Brain microvascular endothelial cell (primary cell): ENCODE measurements at regions not wholly inside any gene's neighbourhood (a gene's known extent, or its start where the extent isn't known, plus 50 kb on each side); places are given as distances from the start of the nearest gene placed in this dataset.
A peak's percentile ranks its signal among the peaks of the same experiment; 100 is the strongest.

Source experiments
- DNase-seq: peaks from one replicate; pipeline ENCODE4 v3.0.0-alpha.2; 2020
- H3K27ac ChIP-seq: fragments of 250-450 bp; sonication (Bioruptor Pico); 2 replicates; pipeline ENCODE4 v1.5.1; 2020; ENCODE audit warnings: mild to moderate bottlenecking, moderate library complexity
- H3K27me3 ChIP-seq: fragments of 250-450 bp; sonication (Bioruptor Pico); replicated peaks from 2 replicates; pipeline ENCODE4 v1.5.1; 2020; ENCODE audit warnings: mild to moderate bottlenecking
- H3K36me3 ChIP-seq: fragments of 250-450 bp; sonication (Bioruptor Pico); replicated peaks from 2 replicates; pipeline ENCODE4 v1.5.1; 2020; ENCODE audit warnings: mild to moderate bottlenecking
- H3K4me3 ChIP-seq: 2 replicates; pipeline ENCODE4 v1.5.1; 2011; ENCODE audit warnings: low read depth, mild to moderate bottlenecking, control low read depth, low read length, moderate library complexity
- CTCF ChIP-seq: IDR thresholded peaks from 2 replicates; pipeline ENCODE4 v1.5.1; 2011; ENCODE audit warnings: low read depth, mild to moderate bottlenecking, moderate library complexity, low read length, control low read depth, inconsistent platforms; ENCODE audit errors: missing control alignments
- in situ Hi-C: cut with HindIII; loops from 2 replicates; pipeline ENCODE4 v1.10.0; 2017; ENCODE audit warnings: low sequenced_read_pairs, low pct_ligation_motif_present

- in situ Hi-C loops = no loop called here
- Histone ChIP-seq H3K36me3 (no peaks in the 10 kb centered on the region), H3K4me3 (no peak overlapping the region), H3K27ac (no peak overlapping the region), H3K27me3 (no peaks in the 10 kb centered on the region)
- no peak for TF ChIP-seq CTCF
- DNase-seq = no peak
Measured at GRCh38 chr10:83990126-83990525, 149.2 kb upstream of the GHITM start.

GRCh38 chr10:83991986-83992753 is 147.1 kb upstream of the GHITM start:
- in situ Hi-C loops = no loop called here
- TF ChIP-seq CTCF = peak; percentile 7
- no peaks in the 10 kb centered on the region for H3K36me3 ChIP-seq
- H3K27me3 ChIP-seq = no peaks in the 10 kb centered on the region
- no peak overlapping the region for H3K4me3 ChIP-seq
- no peak for DNase-seq
- no peak overlapping the region for H3K27ac ChIP-seq

GRCh38 chr10:83994325-83994724 is 145.0 kb upstream of the GHITM start:
- no peak for TF ChIP-seq CTCF
- in situ Hi-C loops = no loop called here
- Histone ChIP-seq H3K27ac (no peak overlapping the region), H3K4me3 (no peak overlapping the region), H3K36me3 (no peaks in the 10 kb centered on the region), H3K27me3 (no peaks in the 10 kb centered on the region)
- DNase-seq = no peak

GRCh38 chr10:83995738-83996331 is 143.5 kb upstream of the GHITM start:
- Histone ChIP-seq H3K36me3 (no peaks in the 10 kb centered on the region), H3K4me3 (no peak overlapping the region), H3K27ac (no peak overlapping the region), H3K27me3 (no peaks in the 10 kb centered on the region)
- in situ Hi-C loops = no loop called here
- TF ChIP-seq CTCF = no peak
- no peak for DNase-seq

- in situ Hi-C loops = no loop called here
- Histone ChIP-seq H3K4me3 (no peak overlapping the region), H3K36me3 (no peaks in the 10 kb centered on the region), H3K27ac (no peak overlapping the region), H3K27me3 (no peaks in the 10 kb centered on the region)
- no peak for TF ChIP-seq CTCF
- no peak for DNase-seq
Measured at GRCh38 chr10:84004221-84004620, 135.1 kb upstream of the GHITM start.
